ENCODE measurements at regions not wholly inside any gene's neighbourhood (a gene's known extent, or its start where the extent isn't known, plus 50 kb on each side); places are given as distances from the start of the nearest gene placed in this dataset.

- intact Hi-C loops (cut with DNase I): loop anchor here (5.0 kb wide), 1 partner anchor 466 kb away; no protein-coding TSS in a partner anchor
- DNase-seq: peak; percentile 30 to 87 (median 67)
These were observed 480.7 kb downstream of the NPHP4 start for GRCh38 chr1:5511381-5512097.

GRCh38 chr1:5509664-5510452 is 482.4 kb downstream of the NPHP4 start:
- peak in 41 of 42 donors; percentile 66 to 93 (median 81) for DNase-seq
- intact Hi-C loops (cut with DNase I): loop anchor here (5.0 kb wide), 1 partner anchor 467 kb away; no protein-coding TSS in a partner anchor

GRCh38 chr1:5508669-5509330 is 483.4 kb downstream of the NPHP4 start:
- peak in 1 of 42 donors; percentile 16 for DNase-seq
- intact Hi-C loops (cut with DNase I): no loop called here

- intact Hi-C loops (cut with DNase I): no loop called here
- DNase-seq: no peak
These were observed 484.9 kb downstream of the NPHP4 start for GRCh38 chr1:5507340-5507739.

GRCh38 chr1:5506634-5507033 is 485.6 kb downstream of the NPHP4 start:
- DNase-seq: no peak
- intact Hi-C loops (cut with DNase I): no loop called here

- intact Hi-C loops (cut with DNase I): no loop called here
- DNase-seq: peak in 1 of 42 donors; percentile 14
These were observed 486.3 kb downstream of the NPHP4 start for GRCh38 chr1:5505944-5506343.

GRCh38 chr1:5504364-5504740 is 487.9 kb downstream of the NPHP4 start:
- DNase-seq: peak in 2 of 42 donors; percentile 29 to 41

GRCh38 chr1:5503556-5504363 is 488.5 kb downstream of the NPHP4 start:
- intact Hi-C loops (cut with DNase I): no loop called here
- DNase-seq: no peak

More at GRCh38 chr1:5504364-5504740, 487.9 kb downstream of the NPHP4 start:
- intact Hi-C loops (cut with DNase I): no loop called here

GRCh38 chr1:5502311-5503194 is 489.7 kb downstream of the NPHP4 start:
- DNase-seq: peak in 1 of 42 donors; percentile 44
- intact Hi-C loops (cut with DNase I): no loop called here

- no peak for DNase-seq
- intact Hi-C loops (cut with DNase I): no loop called here
These were observed 490.9 kb downstream of the NPHP4 start for GRCh38 chr1:5501206-5501930.

- intact Hi-C loops (cut with DNase I): no loop called here
- no peak for DNase-seq
These were observed 491.7 kb downstream of the NPHP4 start for GRCh38 chr1:5500541-5500940.

- intact Hi-C loops (cut with DNase I): no loop called here
- DNase-seq: no peak
These were observed 494.7 kb downstream of the NPHP4 start for GRCh38 chr1:5497503-5497902.

GRCh38 chr1:5495596-5496410 is 496.4 kb downstream of the NPHP4 start:
- intact Hi-C loops (cut with DNase I): no loop called here

GRCh38 chr1:5494518-5494917 is 497.7 kb downstream of the NPHP4 start:
- intact Hi-C loops (cut with DNase I): no loop called here
- no peak for DNase-seq

More at GRCh38 chr1:5495596-5496410, 496.4 kb downstream of the NPHP4 start:
- DNase-seq: no peak

GRCh38 chr1:5493851-5494311 is 498.3 kb downstream of the NPHP4 start:
- intact Hi-C loops (cut with DNase I): no loop called here

GRCh38 chr1:5493275-5493674 is 498.9 kb downstream of the NPHP4 start:
- DNase-seq: no peak
- intact Hi-C loops (cut with DNase I): no loop called here

More at GRCh38 chr1:5493851-5494311, 498.3 kb downstream of the NPHP4 start:
- DNase-seq: peak in 23 of 42 donors; percentile 9 to 73 (median 38)
